ENCODE measurements at regions not wholly inside any gene's neighbourhood (a gene's known extent, or its start where the extent isn't known, plus 50 kb on each side); places are given as distances from the start of the nearest gene placed in this dataset.

- H3K4me2 ChIP-seq (ENCODE audit: insufficient read depth in 1 of 2, low read depth in 2 of 2, low read length in 2 of 2): no peak overlapping the region
- H3K27ac ChIP-seq (ENCODE audit: low read depth, low read length): no peak overlapping the region
- H3K56ac ChIP-seq (replicated peaks; ENCODE audit: insufficient read length, low read depth, low read length): no peak overlapping the region
- no peaks in the 10 kb centered on the region for H4K20me1 ChIP-seq (replicated peaks in 1 of 2; ENCODE audit: control insufficient read depth in 1 of 2, insufficient read depth in 2 of 2, low read length in 2 of 2)
- POLR2A ChIA-PET (ENCODE audit: partially characterized antibody): no interaction called here
- no peak overlapping the region for H3K18ac ChIP-seq (ENCODE audit: extremely low read depth, low read length)
- no peak overlapping the region for H3K14ac ChIP-seq (ENCODE audit: insufficient read length)
- TF ChIP-seq, protein P1, sequence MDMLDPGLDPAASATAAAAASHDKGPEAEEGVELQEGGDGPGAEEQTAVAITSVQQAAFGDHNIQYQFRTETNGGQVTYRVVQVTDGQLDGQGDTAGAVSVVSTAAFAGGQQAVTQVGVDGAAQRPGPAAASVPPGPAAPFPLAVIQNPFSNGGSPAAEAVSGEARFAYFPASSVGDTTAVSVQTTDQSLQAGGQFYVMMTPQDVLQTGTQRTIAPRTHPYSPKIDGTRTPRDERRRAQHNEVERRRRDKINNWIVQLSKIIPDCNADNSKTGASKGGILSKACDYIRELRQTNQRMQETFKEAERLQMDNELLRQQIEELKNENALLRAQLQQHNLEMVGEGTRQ (IDR thresholded peaks at IDR 0.05; ENCODE audit: low read length): no peak
- no peak for TF ChIP-seq KDM4A (IDR thresholded peaks at IDR 0.05; ENCODE audit: low read depth, low read length, severe bottlenecking)
- TF ChIP-seq, protein P2, sequence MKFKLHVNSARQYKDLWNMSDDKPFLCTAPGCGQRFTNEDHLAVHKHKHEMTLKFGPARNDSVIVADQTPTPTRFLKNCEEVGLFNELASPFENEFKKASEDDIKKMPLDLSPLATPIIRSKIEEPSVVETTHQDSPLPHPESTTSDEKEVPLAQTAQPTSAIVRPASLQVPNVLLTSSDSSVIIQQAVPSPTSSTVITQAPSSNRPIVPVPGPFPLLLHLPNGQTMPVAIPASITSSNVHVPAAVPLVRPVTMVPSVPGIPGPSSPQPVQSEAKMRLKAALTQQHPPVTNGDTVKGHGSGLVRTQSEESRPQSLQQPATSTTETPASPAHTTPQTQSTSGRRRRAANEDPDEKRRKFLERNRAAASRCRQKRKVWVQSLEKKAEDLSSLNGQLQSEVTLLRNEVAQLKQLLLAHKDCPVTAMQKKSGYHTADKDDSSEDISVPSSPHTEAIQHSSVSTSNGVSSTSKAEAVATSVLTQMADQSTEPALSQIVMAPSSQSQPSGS (IDR thresholded peaks at IDR 0.05; ENCODE audit: low read length): no peak
- no peak for TF ChIP-seq CBX5 (IDR thresholded peaks at IDR 0.05; ENCODE audit: low read depth, low read length)
- TF ChIP-seq SAP30 (IDR thresholded peaks at IDR 0.05; ENCODE audit: insufficient read depth, insufficient replicate concordance, low read length): no peak
- no peak for TF ChIP-seq SP1 (IDR thresholded peaks at IDR 0.05; ENCODE audit: low read depth, low read length)
- TF ChIP-seq CHD1 (IDR thresholded peaks at IDR 0.05; ENCODE audit: low read depth, low read length): no peak
- no peak for TF ChIP-seq EZH2 (IDR thresholded peaks at IDR 0.05; ENCODE audit: low read depth, low read length, severe bottlenecking)
- no peak overlapping the region for H2BK120ac ChIP-seq (replicated peaks; ENCODE audit: low read depth, low read length)
- H2AFZ ChIP-seq (ENCODE audit: low read length): no peak overlapping the region
- no peak overlapping the region for H2BK15ac ChIP-seq (ENCODE audit: low read length)
- 91% methylated on average over 1 of the region's 1 CpG; no CpG with 5 or more reads in 1 of the 2 experiments for WGBS, 2 experiments (ENCODE audit: extremely low coverage in 1 of 2, insufficient coverage in 1 of 2, insufficient read length in 1 of 2, insufficient replicate concordance in 2 of 2, low coverage in 1 of 2, low lambda C conversion rate in 2 of 2, missing lambda C conversion rate in 1 of 2)
- no peaks in the 10 kb centered on the region for H3K23me2 ChIP-seq (ENCODE audit: low read depth, low read length)
- CTCF ChIA-PET (ENCODE audit: partially characterized antibody): no interaction called here
- H3K9ac ChIP-seq (replicated peaks in 1 of 4; ENCODE audit: extremely low read depth in 1 of 4, low read depth in 3 of 4, low read length in 3 of 4): no peak overlapping the region
- no peak overlapping the region for H4K5ac ChIP-seq (ENCODE audit: insufficient read length, low read depth, low read length)
- no peak overlapping the region for H3K4ac ChIP-seq (replicated peaks; ENCODE audit: insufficient read length, low read depth, low read length)
- no peak for FAIRE-seq
- H2AK5ac ChIP-seq (ENCODE audit: low read depth, low read length): no peak overlapping the region
- no peak overlapping the region for H4K91ac ChIP-seq (replicated peaks; ENCODE audit: insufficient read length, low read length)
- no peak overlapping the region for H3K23ac ChIP-seq (ENCODE audit: insufficient read length)
- H2BK5ac ChIP-seq (ENCODE audit: low read depth, low read length): no peak overlapping the region
- no peaks in the 10 kb centered on the region for H3K79me1 ChIP-seq (ENCODE audit: low read depth, low read length)
- no peaks in the 10 kb centered on the region for H3K27me3 ChIP-seq (replicated peaks in 1 of 4; ENCODE audit: control insufficient read depth in 3 of 4, extremely low read depth in 1 of 4, insufficient read depth in 3 of 4, low read length in 3 of 4)
- no peak overlapping the region for H2BK12ac ChIP-seq (ENCODE audit: low read depth, low read length)
- H3K4me1 ChIP-seq (replicated peaks in 1 of 4; ENCODE audit: control insufficient read depth in 3 of 4, insufficient read depth in 4 of 4, low read length in 3 of 4): 0 out of 7 replicates have a peak, but pooled peaks cover 0 to 3% (median 0%) of the 10 kb centered on the region in 4 experiments
- no peaks in the 10 kb centered on the region for H3K9me3 ChIP-seq (ENCODE audit: insufficient read depth in 2 of 2, low read depth in 1 of 2, low read length in 1 of 2)
- no peak overlapping the region for H4K8ac ChIP-seq (ENCODE audit: extremely low read depth, insufficient read depth, low read length)
- no peaks in the 10 kb centered on the region for H3K36me3 ChIP-seq (ENCODE audit: control insufficient read depth in 2 of 4, insufficient read depth in 4 of 4, low read length in 3 of 4)
- no peak for DNase-seq (ENCODE audit: low read depth in 1 of 2, low spot score in 2 of 2)
- H3K79me2 ChIP-seq (ENCODE audit: control insufficient read depth in 1 of 2, insufficient read depth in 2 of 2, low read length in 2 of 2): no peaks in the 10 kb centered on the region
- H3K4me3 ChIP-seq (ENCODE audit: extremely low read depth in 1 of 4, insufficient read depth in 2 of 4, low read depth in 3 of 4, low read length in 4 of 4): no peak overlapping the region
- no peak overlapping the region for H2BK20ac ChIP-seq (ENCODE audit: low read length)
Measured at GRCh38 chr7:42314696-42315095, 77.7 kb upstream of the GLI3 start.

Measured in H1 (cell line).